HepG2 (cell line): ENCODE measurements at regions not wholly inside any gene's neighbourhood (a gene's known extent, or its start where the extent isn't known, plus 50 kb on each side); places are given as distances from the start of the nearest gene placed in this dataset.

Experiments
- ATAC-seq: fragments of 200-7000 bp; cut with Tn5 transposase; 3 replicates; pipeline ENCODE4 v1.9.1; 2020; ENCODE audit warnings: mild to moderate bottlenecking, moderate library complexity
- BruUV-seq: library from RNA; stranded (reverse); fragments of 400-500 nt; replicated peaks from 2 replicates; lab custom pipeline; 2021; lab: Mats Ljungman, UMichigan
- CTCF ChIA-PET: fragments of 300-600 bp; formaldehyde crosslinking; extraction: SDS; loops from one replicate; lab custom pipeline; 2021; ENCODE audit warnings: low total read pairs, inconsistent platforms, low intra/inter-chr PET ratio; lab: Yijun Ruan, JAX
- POLR2A ChIA-PET: fragments of 350-600 bp; sonication (Branson Sonifier 250); formaldehyde crosslinking; loops from one replicate; lab custom pipeline; 2020; ENCODE audit warnings: antibody characterized with exemption, inconsistent platforms; lab: Yijun Ruan, JAX
- DNase-seq: peaks from one replicate; pipeline ENCODE4 v3.0.0-alpha.2; 2015; ENCODE audit warnings: low spot score
- FAIRE-seq: peaks from 3 replicates; lab custom pipeline; 2011; peaks lifted over from hg19 to GRCh38; lab: Jason Lieb, UNC
- H2AFZ ChIP-seq: one replicate; pipeline ENCODE4 v1.6.1; 2011; ENCODE audit warnings: low read length, inconsistent platforms
- H3K27ac ChIP-seq: fragments of 300-600 bp; 3 replicates; pipeline ENCODE4 v1.8.0; 2011; ENCODE audit warnings: mixed run types, mild to moderate bottlenecking, mixed read lengths, low read length, inconsistent platforms; ENCODE audit not compliant: insufficient read depth; ENCODE audit errors: extremely low read length
- H3K27me3 ChIP-seq, 2 experiments: fragments of 200-600 bp in 1 of 2; 2 replicates in 1 of 2; 3 replicates in 1 of 2; pipeline versions ENCODE4 v1.6.0 to v1.8.0; 2011; ENCODE audit warnings: low read length in 2 of 2, mild to moderate bottlenecking in 2 of 2, moderate library complexity in 2 of 2, inconsistent platforms in 1 of 2; ENCODE audit not compliant: insufficient read depth in 2 of 2, control insufficient read depth in 1 of 2
- H3K36me3 ChIP-seq, 2 experiments: fragments of 200-600 bp in 1 of 2; replicated peaks in 1 of 2; 2 replicates in 1 of 2; 3 replicates in 1 of 2; pipeline versions ENCODE4 v1.5.1 to v1.8.0; 2011; ENCODE audit warnings: low read length in 2 of 2, inconsistent platforms in 1 of 2; ENCODE audit not compliant: insufficient read depth in 2 of 2, control insufficient read depth in 1 of 2
- H3K4me1 ChIP-seq: 2 replicates; pipeline ENCODE4 v1.5.1; 2012; ENCODE audit warnings: low read length, inconsistent platforms; ENCODE audit not compliant: insufficient read depth
- H3K4me2 ChIP-seq: 2 replicates; pipeline ENCODE4 v1.6.0; 2011; ENCODE audit warnings: low read depth, low read length, inconsistent platforms
- H3K4me3 ChIP-seq, 3 experiments: fragments of 200-600 bp in 1 of 3; sonication (generic), shearing (Covaris generic) in 1 of 3; replicated peaks in 1 of 3; 2 replicates each; pipeline ENCODE4 v1.5.1; 2011 to 2016; ENCODE audit warnings: low read length in 3 of 3, inconsistent platforms in 2 of 3, low read depth in 2 of 3, mild to moderate bottlenecking in 2 of 3, control low read depth in 1 of 3, mixed read lengths in 1 of 3; ENCODE audit not compliant: insufficient read depth in 1 of 3
- H3K79me2 ChIP-seq: one replicate; pipeline ENCODE4 v1.6.1; 2011; ENCODE audit warnings: low read length, inconsistent platforms; ENCODE audit not compliant: insufficient read depth
- H3K9ac ChIP-seq: 2 replicates; pipeline ENCODE4 v1.6.0; 2011; ENCODE audit warnings: mild to moderate bottlenecking, low read depth, low read length, inconsistent platforms; ENCODE audit not compliant: insufficient read depth
- H3K9me3 ChIP-seq: 2 replicates; pipeline ENCODE4 v1.5.1; 2012; ENCODE audit warnings: mild to moderate bottlenecking, low read length
- H4K20me1 ChIP-seq: 2 replicates; pipeline ENCODE4 v1.6.0; 2011; ENCODE audit warnings: inconsistent platforms, mild to moderate bottlenecking, low read length, moderate library complexity; ENCODE audit not compliant: insufficient read depth
- EP300 ChIP-seq, 3 experiments: sonication (generic) in 1 of 3; formaldehyde crosslinking in 1 of 3; IDR thresholded peaks; 2 replicates each; pipeline versions ENCODE4 v1.5.1 to v1.6.1; 2011 to 2020; ENCODE audit warnings: low read depth in 2 of 3, low read length in 2 of 3, borderline replicate concordance in 1 of 3, improper control_type of control experiment in 1 of 3, mild to moderate bottlenecking in 1 of 3, missing genetic modification reagents in 1 of 3, moderate library complexity in 1 of 3
- NFYB ChIP-seq: sonication (generic); formaldehyde crosslinking; IDR thresholded peaks from 2 replicates; pipeline ENCODE4 v1.4.0; 2020; ENCODE audit warnings: missing genetic modification reagents
- POLR2AphosphoS2 ChIP-seq: IDR thresholded peaks from 2 replicates; pipeline ENCODE4 v1.6.1; 2011; ENCODE audit warnings: low read depth, low read length, improper control_type of control experiment
- SMARCE1 ChIP-seq: fragments of 450-650 bp; IDR thresholded peaks from 2 replicates; pipeline ENCODE4 v1.6.1; 2017; ENCODE audit warnings: borderline replicate concordance
- ZNF335 ChIP-seq: sonication (generic); formaldehyde crosslinking; IDR thresholded peaks from 2 replicates; pipeline ENCODE4 v1.4.0; 2020; ENCODE audit warnings: missing genetic modification reagents
- ZNF562 ChIP-seq: sonication (generic); formaldehyde crosslinking; IDR thresholded peaks from 2 replicates; pipeline ENCODE4 v1.8.0; 2022; ENCODE audit warnings: missing genetic modification reagents, borderline replicate concordance
- ZNF883 ChIP-seq: sonication (generic); formaldehyde crosslinking; IDR thresholded peaks from 2 replicates; pipeline ENCODE4 v1.5.1; 2020; ENCODE audit warnings: mild to moderate bottlenecking, missing genetic modification reagents; ENCODE audit errors: not compliant biosample characterization
- WGBS: methylation state at CpG from one replicate; pipeline ENCODE4 v1.1.6; 2017; ENCODE audit warnings: low lambda C conversion rate; 5-methylcytosine and 5-hydroxymethylcytosine counted together
- in situ Hi-C: cut with HindIII; loops from 2 replicates; pipeline ENCODE4 v1.10.0; 2017; ENCODE audit warnings: low pct_unique_long_range_greater_than_20kb; ENCODE audit not compliant: extremely low pct_ligation_motif_present
- intact Hi-C: fragments of 100-400 bp; cut with micrococcal nuclease; formaldehyde crosslinking; loops from one replicate; pipeline ENCODE4 v1.10.0; 2022; ENCODE audit not compliant: unreplicated experiment
- TF ChIP-seq, protein P1 (sequence below): sonication (generic); formaldehyde crosslinking; IDR thresholded peaks from 2 replicates; pipeline ENCODE4 v1.5.0; 2020; ENCODE audit warnings: missing genetic modification reagents, mild to moderate bottlenecking, borderline replicate concordance
- TF ChIP-seq, protein P2 (sequence below): sonication (generic); formaldehyde crosslinking; IDR thresholded peaks from 2 replicates; pipeline ENCODE4 v1.4.0; 2020; ENCODE audit warnings: missing genetic modification reagents, mild to moderate bottlenecking, borderline replicate concordance

DNA sequence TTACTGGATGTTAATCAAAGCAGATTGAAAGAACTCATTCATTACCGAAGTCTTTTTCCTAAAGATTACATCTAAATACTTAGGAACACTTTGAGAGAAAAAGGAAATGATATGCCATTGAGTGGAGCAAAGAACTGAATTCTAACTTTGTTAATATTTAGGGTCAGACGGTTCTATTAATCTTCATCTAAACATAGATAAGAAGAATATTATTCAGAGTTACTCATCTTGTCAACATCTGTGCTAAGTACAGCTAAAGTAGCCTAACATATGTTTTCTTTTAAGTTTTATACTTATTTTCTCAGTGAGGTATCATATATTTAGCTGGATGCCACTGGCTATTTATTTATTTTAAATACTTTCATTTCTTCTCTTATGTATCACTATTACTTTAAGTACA, 1763.7 kb downstream of the EFNA5 start:
- Histone ChIP-seq H3K4me3 (no peak overlapping the region), H3K27ac (no peak overlapping the region), H3K9ac (no peak overlapping the region), H3K4me1 (no peaks in the 10 kb centered on the region), H2AFZ (no peak overlapping the region), H3K36me3 (no peaks in the 10 kb centered on the region), H3K27me3 (no peaks in the 10 kb centered on the region), H4K20me1 (no peaks in the 10 kb centered on the region), H3K9me3 (no peaks in the 10 kb centered on the region), H3K4me2 (no peak overlapping the region), H3K79me2 (no peaks in the 10 kb centered on the region)
- BruUV-seq: no TSS peak
- in situ Hi-C loops: no loop called here
- DNase-seq (no peak), FAIRE-seq (no peak), ATAC-seq (no peak)
- 2% methylated on average over 2 of the region's 2 CpGs for WGBS
- ChIA-PET POLR2A (no interaction called here), CTCF (no interaction called here)
- TF ChIP-seq ZNF883 (no peak), EP300 (IDR thresholded peaks at IDR 0.05; ENCODE audit: low read depth in 2 of 2, low read length in 2 of 2) (no peak), EP300 (CRISPR knock-in tag; IDR thresholded peaks at IDR 0.05; ENCODE audit: borderline replicate concordance) (no peak), ZNF335 (CRISPR knock-in tag) (no peak), ZNF562 (CRISPR knock-in tag) (no peak), POLR2AphosphoS2 (no peak), NFYB (no peak), SMARCE1 (no peak)
- TF ChIP-seq, protein P1, sequence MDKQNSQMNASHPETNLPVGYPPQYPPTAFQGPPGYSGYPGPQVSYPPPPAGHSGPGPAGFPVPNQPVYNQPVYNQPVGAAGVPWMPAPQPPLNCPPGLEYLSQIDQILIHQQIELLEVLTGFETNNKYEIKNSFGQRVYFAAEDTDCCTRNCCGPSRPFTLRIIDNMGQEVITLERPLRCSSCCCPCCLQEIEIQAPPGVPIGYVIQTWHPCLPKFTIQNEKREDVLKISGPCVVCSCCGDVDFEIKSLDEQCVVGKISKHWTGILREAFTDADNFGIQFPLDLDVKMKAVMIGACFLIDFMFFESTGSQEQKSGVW (CRISPR knock-in tag): no peak
- TF ChIP-seq, protein P2, sequence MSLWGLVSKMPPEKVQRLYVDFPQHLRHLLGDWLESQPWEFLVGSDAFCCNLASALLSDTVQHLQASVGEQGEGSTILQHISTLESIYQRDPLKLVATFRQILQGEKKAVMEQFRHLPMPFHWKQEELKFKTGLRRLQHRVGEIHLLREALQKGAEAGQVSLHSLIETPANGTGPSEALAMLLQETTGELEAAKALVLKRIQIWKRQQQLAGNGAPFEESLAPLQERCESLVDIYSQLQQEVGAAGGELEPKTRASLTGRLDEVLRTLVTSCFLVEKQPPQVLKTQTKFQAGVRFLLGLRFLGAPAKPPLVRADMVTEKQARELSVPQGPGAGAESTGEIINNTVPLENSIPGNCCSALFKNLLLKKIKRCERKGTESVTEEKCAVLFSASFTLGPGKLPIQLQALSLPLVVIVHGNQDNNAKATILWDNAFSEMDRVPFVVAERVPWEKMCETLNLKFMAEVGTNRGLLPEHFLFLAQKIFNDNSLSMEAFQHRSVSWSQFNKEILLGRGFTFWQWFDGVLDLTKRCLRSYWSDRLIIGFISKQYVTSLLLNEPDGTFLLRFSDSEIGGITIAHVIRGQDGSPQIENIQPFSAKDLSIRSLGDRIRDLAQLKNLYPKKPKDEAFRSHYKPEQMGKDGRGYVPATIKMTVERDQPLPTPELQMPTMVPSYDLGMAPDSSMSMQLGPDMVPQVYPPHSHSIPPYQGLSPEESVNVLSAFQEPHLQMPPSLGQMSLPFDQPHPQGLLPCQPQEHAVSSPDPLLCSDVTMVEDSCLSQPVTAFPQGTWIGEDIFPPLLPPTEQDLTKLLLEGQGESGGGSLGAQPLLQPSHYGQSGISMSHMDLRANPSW (CRISPR knock-in tag): no peak
- intact Hi-C loops: no loop called here
